NCI-H1694 treated with DMSO at 0.1 percent for 48 hours (cell line): ENCODE measurements at regions not wholly inside any gene's neighbourhood (a gene's known extent, or its start where the extent isn't known, plus 50 kb on each side); places are given as distances from the start of the nearest gene placed in this dataset.
A peak's percentile ranks its signal among the peaks of the same experiment; 100 is the strongest.
"Not testable (repeated sequence)": the region's sequence is repeated elsewhere in the genome, so short reads cannot be mapped to it uniquely, and the experiment has no call there.

ENCODE experiments used
- DNase-seq: peaks from one replicate; lab custom pipeline; 2025; lab: John Stamatoyannopoulos, UW

DNA sequence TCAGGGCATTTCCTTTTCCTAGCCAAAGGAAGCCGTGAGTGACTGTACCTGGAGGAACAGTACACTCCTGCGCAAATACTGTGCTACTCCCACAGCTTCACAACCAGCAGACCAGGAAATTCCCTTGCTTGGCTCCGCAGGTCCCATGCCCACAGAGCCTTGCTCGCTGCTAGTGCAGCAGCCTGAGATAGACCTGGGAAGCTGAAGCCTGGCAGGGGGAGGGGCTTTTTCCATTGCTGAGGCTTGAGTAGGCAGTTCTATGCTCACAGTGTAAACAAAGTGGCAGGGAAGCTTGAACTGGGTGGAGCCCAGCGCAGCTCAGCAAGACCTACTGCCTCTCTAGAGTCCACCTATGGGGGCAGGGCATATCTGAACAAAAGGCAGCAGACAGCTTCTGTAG lies 291.2 kb downstream of the HGF start:
- no peak for DNase-seq

DNA sequence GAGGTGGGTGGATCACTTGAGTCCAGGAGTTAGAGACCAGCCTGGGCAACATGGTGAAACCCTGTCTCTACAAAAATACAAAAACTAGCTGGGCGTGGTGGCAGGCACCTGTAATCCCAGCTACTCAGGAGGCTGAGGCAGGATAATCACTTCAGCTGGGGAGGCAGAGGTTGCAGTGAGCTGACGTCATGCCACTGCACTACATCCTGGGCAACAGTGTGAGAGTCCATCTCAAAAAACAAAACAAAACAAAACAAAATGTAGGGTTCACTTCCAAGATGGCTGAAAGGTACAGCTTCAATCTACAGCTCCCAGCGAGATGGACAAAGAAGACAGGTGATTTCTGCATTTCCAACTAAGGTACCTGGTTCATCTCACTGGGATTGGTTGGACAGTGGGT lies 291.6 kb downstream of the HGF start:
- DNase-seq, result not testable (repeated sequence)

DNA sequence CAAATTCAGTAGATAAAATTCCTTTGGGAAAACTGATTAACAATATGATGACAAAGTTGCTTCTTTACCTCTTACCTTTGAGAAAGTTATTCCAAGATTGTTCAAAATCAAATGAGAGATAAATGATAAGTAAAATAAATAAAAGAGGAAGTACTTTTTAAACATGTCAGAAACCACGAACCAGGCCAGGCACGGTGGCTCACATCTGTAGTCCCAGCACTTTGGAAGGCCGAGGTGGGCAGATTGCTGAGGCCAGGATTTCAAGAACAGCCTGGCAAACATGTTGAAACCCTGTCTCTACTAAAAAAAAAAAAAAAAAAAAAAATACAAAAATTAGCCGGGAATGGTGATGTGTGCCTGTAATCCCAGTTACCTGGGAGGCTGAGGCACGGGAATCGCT lies 296.6 kb downstream of the HGF start:
- DNase-seq, result no peak

DNA sequence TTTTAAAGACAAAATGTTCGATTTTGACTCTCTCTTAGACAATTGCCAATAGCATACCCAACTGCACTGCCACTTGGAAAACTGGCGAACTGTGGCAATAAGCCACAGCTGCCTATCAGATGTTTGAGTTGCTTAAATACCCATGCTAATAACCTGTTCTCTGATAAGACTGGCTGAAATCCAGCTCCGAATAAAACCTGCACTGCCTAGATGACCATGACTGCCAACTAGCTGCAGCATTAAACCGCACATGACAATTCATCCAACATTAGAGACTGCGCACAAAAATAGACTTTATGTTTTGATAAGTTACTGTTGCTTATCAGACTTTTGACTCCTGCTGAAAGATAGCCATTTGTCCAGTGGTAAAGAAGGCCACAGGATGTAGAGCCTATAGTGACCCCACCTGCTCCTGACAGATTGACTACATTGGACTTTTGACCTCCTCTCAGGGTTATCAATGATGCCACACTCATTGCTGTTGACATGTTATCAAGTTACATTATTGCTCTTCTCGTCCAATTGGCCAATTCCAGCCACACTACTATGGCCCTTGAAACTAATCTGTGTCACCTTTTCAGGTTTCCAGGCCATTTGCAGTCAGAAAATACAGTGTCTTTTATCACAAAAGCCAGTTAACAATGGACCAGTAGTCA lies 299.0 kb downstream of the HGF start:
- no peak for DNase-seq

DNA sequence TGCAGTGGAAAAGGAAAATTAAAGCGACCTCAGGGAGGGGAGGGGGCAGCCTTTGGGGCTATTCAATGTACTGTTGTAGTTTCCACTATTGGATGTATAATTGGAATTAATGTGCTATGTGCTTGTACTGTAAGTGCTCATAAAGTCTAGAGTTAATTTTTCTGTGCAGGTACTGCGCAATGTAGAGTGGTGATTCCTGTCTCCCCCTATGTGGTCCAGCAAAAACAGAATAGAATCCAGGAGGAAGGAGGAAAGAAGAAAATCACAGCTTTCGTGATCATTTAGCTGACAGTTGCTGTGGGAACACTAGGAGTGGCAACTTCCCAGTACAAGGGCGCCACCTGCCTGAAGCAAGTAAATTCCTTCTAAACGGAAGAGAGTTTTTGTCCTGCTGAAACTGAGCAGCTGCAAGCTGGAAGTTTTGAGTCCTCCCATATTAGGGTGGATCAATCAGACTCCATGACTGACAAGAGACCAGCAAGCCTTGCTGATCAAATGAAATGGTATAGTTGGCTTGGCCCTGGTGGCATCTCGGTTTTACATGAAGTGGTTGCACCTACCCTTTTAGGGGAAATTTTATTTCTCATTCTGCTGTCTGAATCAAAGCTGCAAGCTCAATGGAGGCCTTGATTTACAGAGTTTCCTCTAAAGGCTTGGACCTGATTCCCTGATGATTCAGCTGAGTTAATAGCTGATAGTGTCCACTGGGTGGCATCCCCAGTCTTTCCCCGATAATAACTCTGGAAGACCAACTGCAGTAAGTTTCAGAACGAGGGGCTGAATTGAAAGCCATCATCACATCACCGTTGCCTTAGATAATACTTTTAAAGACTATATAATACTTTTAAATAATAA lies 299.8 kb downstream of the HGF start:
- peak; percentile 76 for DNase-seq

DNA sequence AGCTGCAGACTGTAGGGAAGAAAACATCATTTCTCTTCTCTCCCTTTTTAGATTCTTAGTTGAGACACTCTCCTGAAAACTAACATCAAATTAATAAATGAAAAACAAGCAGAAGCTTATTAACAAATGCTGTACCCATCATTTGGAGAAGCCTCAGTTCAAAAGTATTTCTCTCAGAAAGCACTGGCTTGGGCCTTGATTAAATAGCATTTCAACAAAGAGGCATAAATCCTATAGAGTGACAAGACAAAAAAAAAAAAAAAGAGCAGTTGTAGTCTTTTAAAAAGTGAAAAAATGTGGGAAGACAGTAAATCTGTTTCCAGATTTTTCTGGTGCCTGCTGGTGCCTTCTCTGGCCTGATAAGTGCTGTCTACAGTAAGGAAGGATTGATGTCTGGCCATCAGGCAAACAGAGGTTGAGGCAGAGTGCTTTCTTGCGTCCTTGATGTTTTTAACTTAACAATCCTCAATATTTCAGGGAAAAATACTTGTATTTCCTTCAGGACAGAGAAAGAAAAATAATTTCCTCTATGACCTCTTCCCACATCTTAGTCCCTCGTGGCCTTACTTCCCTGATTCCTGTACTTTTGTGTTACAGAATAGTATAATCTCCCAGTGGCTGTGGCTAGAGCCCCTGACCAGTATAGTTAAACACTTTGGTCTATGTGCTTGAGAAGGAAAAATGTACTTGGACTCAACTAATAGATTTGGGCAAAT lies 300.5 kb downstream of the HGF start:
- DNase-seq, result no peak

DNA sequence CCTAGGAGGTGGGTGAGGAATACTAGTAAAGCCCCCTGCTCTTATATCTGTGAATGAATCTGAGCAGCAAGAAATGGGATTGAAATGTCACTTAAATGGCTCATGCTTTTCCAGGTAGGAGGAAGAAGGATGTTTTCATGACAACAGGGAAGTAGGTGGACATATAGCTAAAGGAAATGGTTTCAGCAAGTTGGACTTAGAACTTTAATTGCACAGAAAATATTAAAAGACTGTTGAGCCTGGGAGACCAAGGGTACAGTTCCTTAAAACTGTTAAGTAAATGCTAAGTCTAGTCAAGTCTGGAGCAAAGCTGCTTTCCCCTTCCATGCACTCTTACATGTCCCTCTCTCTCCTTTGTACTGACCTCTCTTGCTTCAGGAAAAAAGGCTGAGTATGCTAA lies 301.3 kb downstream of the HGF start:
- DNase-seq, result no peak

DNA sequence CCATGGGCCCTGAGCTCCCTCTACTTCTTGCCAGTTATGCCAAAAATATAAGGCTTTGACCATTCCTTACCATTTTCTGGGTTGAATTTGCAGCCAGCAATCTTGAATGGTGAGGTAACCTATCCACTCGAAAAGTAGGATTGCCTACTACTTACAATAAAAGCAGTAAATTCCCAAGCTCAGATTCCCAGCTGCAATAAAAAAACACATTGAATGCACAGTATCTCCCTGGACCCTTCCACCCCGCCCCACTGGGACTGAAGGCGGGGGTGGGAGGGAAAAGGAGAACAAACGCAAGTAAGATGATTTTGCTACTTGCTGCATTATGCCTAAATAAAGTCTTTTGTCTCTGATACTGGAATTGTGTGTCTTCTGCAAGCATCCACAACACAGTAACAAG lies 301.9 kb downstream of the HGF start:
- DNase-seq, result no peak

DNA sequence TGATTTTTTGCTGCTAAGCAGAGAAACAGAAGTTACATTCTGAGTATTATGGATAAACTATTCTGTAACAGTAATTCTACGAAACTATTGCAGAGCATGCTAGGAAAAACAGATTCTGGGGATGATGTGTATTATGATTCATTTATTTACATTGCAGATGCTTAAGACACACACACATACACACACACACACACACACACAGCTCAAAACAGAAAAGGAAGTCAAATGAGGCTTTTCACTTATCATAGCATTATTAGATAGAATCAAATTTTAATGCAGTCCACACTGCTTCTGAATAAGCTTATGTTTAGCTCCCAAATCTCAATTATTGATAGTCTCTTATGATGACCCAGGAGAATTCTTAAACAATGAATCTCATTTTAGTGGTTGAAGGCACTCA lies 307.2 kb downstream of the HGF start:
- DNase-seq, result no peak

DNA sequence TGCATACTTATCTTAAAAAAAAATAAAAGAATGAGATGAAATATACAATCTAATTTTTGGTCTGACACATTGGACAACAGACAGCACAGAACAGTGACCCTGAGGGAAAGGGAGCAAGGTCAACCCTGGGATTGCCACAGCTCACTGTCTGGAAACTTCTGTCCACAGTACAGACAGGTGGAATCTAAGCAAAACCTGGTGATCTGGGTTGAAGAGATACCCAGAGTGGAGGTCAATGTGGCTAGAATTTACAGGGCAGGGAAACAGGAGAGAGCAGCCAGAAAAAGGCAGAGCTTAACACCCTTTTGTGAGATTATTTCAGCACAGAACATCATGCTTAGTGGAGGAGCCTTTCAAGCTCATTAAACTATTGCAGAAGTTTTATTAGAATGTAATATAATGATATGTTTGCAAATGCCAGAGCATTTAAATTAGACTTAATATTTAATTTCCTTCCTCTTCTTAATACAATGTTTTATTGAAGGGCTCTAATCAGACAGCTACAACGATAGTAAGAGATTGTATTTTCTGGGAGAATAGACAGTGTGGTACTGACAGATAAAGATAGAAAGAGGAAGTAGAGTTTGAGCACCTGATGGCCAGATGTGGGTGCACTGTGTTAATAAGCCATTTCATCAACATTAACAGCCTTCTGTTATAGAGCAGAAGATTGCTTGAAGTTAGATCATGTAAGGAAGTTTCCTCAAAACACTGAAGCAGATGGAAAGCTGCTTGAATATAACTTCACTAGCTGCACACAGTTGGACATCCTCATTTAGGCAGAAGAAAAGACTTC lies 309.4 kb downstream of the HGF start:
- no peak for DNase-seq

DNA sequence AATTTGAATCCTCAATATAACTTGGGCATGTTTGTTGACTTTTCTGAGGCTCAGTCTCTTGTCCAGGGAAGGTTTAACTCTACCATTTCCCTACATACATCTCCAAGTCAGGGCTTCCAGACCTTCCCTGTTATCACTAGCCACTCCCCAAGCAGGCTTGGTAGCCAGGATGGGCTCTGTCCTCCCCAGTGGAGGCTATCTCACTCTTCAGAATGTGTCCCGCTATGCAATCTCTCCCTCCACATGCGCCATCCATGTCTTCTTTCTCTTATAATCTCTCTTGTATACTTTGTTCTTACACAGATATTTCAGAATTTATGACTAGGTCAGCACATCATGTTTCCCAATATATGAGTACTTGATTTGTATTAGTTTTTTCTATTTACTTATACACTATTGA lies 310.4 kb downstream of the HGF start:
- DNase-seq, result no peak

DNA sequence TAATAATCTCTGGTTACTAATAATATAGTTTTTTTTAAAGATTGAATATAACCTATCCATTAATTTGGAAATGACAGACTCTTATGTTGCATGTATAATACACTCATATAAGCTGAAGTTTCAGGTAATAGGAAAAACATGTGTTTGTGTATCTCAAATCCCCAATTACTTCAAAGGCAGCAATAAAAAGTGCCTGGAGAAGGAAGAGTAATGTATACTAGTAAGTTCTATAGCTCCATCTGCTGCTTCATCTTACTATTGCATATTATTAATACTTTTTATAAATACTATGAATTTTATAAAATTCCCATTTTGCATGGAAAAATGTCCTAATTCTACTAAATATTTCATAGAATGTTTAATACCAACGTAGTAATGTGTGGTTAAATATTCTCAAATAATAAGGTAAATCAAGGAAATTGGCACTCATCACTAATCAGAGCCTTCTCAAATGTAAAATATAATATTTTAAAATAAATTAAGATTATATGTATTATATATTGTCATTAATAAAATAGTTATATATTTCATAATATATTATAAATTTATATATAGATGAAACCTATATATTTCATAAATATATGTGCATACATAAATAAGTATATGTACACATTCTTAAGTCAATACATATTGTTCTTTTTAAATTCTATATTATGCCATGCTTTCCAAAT lies 311.9 kb downstream of the HGF start:
- DNase-seq, result peak; percentile 83

DNA sequence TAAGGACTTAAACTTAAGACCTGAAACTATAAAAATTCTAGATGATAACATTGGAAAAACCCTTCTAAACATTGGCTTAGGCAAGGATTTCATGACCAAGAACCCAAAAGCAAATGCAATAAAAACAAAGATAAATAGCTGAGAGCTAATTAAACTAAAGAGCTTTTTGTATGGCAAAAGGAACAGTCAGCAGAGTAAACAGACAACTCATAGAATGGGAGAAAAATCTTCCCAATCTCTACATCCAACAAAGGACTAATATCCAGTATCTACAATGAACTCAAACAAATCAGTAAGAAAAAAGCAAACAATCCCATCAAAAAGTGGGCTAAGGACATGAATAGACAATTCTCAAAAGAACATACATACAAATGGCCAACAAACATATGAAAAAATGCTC lies 316.1 kb downstream of the HGF start:
- not testable (repeated sequence) for DNase-seq

DNA sequence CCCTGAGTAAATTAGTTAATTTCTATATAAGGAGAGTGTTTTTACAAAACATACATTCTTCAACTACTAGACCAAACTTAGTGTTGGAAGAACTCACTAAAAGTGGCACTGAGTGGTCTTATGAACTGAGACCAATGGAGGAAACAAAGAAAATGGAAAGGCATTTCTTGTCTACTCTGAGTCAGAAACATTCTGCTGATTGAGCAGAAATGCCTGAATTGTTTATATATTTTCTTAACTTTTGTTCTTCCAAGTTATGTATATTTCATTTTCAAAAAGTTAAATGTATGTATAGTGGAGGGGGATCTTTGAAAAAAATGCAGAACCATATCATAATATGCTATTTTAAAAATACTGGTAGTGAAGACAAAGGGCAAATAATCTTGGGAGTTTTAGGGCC lies 320.7 kb downstream of the HGF start:
- no peak for DNase-seq

DNA sequence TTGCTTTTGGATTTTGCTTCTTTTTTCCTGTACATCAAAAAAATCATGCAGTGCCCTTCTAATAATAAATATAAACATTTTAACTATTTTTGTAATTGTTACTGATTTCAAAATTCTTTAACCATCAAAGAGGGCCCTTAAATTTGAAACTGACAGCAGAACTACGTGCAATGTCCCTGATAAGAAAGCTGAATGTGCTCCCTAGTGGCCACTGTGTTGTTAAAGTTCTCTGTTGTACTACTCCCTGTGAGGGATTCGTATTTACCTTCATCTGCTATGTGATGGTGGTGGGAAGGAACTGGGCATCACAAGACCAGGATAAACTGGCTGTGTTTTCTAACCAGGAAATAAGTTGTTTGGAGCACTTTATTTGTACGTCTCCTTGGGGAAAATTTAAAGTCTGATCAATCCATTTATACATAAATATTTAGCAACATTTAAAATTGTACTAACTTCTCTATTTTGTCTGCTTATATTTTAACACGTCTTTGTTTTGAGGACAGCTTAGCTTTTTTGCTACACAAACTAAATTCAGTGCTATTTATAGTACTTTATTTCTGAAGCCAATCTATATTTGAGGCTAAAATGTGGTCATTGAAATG lies 322.4 kb downstream of the HGF start:
- DNase-seq, result peak; percentile 79

DNA sequence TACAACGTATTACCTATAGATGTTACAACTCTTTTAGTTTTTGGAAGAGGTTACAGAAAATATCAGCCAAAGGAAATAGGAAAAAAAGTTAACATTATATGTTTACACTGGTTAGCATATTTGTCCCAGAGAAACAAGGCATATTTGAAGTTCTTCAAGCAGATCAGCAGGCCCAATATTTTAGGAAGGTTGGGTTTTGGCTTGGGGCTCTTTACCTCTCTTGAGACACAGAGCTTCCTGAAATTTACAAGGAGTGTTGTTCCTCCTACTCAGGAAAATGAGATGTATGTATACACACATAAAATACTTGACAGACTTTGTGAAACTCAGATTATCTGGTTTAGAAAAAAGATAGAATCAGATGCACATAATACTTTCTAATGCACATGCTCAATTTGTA lies 323.6 kb downstream of the HGF start:
- DNase-seq, result no peak

DNA sequence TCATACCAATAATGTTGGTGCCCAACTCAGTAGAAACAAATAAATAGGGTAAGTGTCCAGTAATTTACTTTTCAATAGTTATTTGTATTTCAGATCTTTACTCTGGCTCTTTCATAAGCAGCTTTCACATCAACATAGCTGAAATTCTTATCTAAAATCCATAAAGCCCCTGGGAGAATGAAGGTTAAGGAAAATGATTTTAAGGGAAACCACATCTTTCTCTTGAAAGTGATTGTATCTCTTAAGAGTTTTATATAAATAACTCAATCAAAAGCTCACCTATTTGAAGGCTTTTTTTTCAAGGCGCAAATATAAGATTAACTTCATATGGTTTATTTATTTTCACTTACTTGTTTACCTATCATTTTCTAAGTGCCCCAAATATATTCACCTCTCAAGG lies 324.4 kb downstream of the HGF start:
- no peak for DNase-seq

DNA sequence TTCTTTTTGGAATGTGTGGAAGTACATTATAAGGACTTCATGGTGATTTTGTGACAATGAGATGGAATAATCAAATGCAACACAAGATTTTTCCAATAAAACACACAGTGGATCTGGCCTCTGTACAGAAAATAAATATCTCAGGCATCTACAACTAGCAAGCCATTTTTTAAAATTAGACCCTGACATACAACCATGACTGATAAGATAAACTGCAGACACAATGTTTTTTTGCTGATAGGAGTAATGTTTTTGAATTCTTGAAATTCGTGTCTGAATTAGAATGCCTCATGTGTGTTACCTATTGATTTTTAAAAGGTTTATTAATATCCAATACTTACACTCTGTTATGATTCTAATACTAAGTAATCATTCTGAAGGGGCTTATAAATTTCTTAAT lies 328.1 kb downstream of the HGF start:
- no peak for DNase-seq

DNA sequence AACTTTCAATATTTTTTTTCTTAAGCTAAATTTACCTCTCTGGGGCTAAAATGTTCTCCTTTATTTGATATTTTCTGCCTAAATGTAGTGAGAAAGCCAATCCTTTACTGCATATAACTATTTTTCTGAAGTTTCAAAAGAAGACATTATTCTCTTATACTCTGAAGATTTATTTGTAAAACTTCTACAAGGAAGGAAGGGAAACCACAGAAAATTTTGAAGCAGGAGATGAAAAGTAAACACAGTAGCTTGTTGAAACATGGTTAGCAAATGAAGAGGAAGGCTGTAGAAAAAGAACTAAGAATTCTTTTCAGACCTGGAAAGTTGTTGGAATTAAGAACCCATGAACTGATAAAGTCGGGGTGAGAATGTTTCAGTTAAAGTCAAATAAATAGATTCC lies 330.3 kb downstream of the HGF start:
- no peak for DNase-seq

DNA sequence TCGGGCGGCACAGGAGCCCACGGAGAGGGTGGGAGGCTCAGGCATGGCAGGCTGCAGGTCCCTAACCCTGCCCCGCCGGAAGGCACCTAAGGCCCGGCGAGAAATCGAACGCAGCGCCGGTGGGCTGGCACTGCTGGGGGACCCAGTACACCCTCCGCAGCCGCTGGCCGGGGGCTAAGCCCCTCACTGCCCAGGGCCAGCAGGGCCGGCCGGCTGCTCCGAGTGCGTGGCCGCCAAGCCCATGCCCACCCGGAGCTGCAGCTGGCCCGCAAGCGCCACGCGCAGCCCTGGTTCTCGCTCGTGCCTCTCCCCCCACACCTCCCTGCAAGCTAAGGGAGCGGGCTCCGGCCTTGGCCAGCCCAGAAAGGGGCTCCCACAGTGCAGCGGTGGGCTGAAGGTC lies 332.7 kb downstream of the HGF start:
- DNase-seq, result not testable (repeated sequence)

DNA sequence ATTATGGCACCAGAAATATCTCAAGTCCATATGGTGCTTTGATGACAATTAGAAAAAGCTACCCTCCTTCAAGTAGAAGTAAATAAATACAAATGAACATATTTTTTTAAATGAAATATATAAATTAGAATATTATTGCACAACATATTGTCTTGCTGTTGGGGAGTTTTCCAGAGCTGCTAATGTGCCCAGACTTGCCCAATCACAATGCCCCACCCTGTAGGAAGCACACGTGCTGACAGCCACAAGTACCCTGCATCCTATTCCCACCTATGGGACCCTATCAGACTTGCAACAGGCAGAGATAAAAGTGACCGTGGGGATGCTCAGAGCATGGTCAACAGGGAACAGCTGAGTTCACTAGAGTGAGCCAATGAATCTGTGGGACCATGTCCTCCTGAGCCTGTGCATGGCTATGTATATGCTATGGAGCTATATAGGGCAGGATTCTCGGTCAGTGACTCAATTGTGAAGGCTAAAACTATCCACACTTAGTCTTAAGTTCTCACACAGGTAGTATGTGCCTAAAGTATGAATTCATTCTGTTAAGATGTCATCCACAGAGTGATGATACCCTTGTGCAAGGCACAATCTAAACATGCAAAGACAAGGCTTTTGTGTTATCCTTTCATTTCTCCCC lies 336.0 kb downstream of the HGF start:
- no peak for DNase-seq
